ENCODE measurements at regions not wholly inside any gene's neighbourhood (a gene's known extent, or its start where the extent isn't known, plus 50 kb on each side); places are given as distances from the start of the nearest gene placed in this dataset.

GRCh38 chr10:10596256-10596655 lies 421.4 kb upstream of the CELF2 start:
- TF ChIP-seq CTCF (conservative IDR thresholded peaks at IDR 0.05 in 1 of 2, IDR thresholded peaks at IDR 0.05 in 1 of 2; ENCODE audit: extremely low read depth in 1 of 2, insufficient read depth in 1 of 2, low read depth in 1 of 2, low read length in 2 of 2), result no peak
- TF ChIP-seq EZH2 (IDR thresholded peaks at IDR 0.05; ENCODE audit: borderline replicate concordance, low read length), result no peak

Measured in mammary epithelial cell (primary cell).